GM18520 (cell line): ENCODE measurements at regions not wholly inside any gene's neighbourhood (a gene's known extent, or its start where the extent isn't known, plus 50 kb on each side); places are given as distances from the start of the nearest gene placed in this dataset.

ENCODE experiments used
- ATAC-seq: cut with Tn5 transposase; IDR thresholded peaks from one replicate; pipeline ENCODE4 v1.9.1; 2021; ENCODE audit not compliant: unreplicated experiment

DNA sequence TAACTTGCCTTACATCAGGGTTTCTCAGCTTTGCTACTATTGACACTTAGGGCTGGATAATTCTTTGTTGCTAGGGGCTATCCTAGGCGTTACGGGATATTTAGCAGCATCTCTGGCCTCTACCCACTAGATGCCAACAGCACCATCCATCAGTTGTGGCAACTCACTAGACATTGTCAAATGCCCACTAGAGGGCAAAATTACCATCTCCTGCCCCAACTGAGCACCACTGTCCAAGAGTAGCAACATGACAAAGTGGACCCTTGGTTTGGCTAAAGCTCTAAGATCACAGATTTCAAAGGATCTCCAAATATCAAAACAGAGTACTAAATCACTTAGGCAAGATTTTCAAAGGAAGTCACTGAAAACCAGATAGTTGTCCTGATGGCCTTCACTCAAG, 251.7 kb upstream of the TBX3 start:
- no peak for ATAC-seq

DNA sequence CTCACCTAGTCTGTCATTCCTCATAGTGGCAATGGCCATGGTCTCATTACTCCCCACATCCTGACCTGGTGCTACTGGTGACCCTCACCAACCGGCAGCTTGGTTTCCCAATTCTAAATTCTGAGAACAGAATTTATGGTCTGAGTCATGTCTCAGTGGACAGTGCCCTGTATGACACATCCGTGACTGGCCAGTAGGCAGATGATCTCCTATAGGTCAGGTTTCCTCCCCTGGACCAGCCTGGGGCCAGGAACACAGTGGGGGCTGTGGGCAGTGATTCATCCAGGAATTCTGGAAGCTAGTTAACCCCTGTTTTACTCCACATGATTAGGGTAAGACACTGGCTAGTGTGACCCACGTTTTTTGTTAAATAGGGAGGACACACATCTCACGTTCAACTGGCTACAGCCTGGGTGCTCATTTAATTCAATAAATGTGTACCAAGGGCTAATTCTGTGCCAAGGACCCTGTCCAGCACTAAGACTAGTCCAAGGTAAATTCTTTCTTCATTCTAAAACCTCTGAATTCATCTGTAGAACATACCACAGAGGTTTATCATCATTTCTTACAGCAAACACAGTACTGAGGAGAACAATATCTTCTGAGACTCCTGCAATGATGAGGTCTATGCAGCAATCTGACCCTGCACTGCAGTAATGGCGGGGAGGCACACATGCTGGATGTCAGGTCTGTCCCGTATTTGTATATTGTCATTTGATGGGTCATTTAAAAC, 249.6 kb upstream of the TBX3 start:
- ATAC-seq = no peak

DNA sequence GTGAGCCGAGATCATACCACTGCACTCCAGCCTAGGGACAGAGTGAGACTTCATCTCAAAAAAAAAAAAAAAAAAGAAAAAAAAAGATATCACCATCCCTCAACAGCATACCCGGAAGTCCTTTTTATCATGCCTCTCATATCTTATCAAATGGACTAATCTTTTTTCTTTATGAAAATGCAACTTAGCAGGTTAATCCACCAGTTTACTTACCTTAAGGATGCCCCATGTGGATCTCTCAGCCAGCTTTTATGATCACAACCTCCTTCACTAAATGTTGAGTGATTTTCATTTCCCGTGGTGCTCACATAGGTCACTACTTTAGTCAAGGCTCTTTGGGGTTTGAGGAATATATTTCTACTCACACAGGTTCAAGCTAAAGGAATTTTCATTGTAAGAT, 248.8 kb upstream of the TBX3 start:
- no peak for ATAC-seq

DNA sequence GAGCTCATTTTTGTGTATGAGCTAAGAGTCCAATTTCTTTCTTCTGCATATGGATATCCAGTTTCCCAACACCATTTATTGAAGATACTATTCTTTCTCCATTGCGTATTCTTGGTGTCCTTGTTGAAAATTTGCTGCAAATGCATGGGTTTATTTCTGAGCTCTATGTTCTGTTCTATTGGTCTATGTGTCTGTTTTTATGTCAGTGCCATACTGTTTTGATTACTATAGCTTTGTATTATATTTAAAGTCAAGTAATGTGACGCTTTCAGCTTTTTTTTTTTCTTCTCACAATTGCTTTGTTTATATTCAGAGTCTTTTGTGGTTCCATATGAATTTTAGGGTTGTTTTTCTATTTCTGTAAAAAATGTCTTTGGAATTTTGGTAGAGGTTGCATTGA, 247.1 kb upstream of the TBX3 start:
- ATAC-seq = no peak

DNA sequence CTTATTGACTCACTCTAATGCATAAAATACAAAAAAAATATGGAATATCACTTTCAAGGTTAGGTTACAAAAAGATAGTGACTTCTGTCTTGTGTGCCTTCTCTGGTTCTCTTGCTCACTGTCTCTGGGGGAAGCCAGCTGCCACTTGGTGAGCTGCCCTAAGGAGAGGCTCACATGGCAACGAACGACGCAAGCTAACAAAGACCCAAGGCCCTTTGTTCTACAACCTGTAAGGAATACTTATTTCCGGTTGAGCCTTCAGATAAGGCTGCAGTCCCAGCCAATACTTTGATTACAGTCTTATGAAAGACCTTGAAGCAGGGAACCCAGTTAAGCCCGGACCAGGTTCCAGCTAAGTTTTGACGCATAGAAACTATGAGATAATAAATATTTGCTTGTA, 242.4 kb upstream of the TBX3 start:
- no peak for ATAC-seq

DNA sequence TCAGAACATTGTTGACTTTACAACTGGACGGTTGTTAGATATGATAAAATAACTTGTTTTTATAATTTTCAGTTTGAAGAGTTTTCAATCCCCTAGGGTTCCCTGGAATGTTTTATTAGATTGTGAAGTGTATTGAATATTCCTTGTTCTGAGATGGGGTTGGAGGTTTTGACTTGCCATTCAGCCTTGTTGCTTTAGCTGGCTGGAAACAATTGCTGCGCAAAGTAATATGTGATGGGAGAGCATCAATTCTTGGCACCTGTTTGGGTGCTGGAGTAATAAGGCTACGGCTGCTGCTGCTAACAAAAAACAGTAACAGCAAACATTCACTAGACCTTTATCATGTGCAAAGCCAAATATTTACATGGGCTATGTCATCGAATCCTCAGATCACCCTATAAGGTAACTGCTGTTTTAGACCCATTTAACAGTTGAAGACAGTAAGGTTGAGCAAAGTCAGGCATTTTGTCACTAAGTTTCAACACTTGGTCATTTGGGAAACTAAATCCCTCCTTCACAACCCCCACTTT, 241.0 kb upstream of the TBX3 start:
- ATAC-seq = no peak

DNA sequence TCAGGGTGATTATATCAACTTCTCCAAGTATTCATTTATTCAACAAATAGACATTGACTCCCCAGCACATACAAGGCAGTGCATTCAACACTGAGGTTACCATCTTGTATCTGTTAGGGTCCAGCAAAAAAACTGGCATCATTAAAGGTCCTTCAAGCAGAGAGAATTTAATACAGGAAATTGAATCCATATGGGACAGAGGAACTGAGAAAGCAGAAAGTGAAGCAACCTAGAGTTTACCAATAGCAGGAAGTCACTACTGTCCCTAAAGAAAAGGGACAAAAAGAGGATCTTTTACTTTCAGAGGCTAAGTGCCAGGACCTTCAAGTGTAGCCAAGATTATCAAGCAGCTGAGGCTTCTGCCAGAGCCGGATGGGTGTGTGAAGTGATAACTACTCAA, 237.8 kb upstream of the TBX3 start:
- no peak for ATAC-seq

DNA sequence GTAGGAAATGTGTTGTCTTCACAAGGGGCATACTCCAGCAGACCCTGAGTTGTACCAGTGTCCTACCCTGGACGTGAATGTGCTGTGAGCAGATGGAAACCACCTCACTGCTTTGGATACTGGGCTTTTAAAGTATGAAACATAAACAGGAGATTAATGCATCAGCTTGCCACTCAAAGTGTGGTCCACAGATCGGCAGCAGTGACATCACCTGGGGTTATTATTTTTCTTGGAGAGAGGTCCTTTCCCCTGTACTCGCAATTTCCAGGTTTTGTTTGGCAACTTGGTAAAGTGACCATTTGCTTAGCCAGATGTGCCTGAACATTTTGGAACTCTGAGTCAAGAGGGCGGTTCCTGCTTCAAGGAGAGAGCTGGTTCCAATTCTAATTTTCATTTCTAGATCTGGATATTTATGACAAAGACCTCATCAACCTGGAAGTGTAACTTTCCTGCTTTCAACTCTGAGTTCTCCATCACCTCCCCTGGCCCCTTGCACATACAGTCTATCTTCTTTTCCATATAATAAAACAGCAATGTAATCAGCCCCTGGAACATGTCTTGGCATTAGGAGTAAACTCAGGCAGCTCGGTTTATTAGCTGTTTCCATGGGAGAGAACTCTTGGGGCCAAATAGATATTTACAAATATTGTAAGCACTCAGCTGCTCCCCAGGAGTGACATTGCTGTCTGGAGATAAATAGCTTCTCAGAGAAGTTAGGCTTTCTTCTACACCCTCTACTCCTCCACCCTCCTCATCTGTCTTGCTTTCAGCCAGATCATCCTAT, 237.0 kb upstream of the TBX3 start:
- no peak for ATAC-seq

DNA sequence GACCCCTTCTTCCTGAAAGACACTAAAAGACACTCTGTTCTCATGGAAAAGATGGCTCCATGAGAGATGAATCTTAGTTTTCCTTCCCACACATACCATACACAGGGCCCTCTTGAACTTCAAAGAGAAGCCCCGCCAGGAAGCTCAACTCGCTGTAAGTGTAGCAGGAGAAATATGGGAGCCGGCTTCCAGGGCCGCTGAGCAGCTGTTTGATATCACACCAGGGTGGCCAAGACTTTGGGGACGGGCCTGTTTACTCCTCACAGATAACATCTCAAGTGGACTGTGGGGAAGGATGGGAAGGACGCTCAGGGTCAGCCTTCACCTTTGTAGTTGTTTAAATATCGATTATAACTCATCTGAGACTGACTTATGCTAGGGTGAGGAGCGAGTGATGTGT, 235.5 kb upstream of the TBX3 start:
- ATAC-seq = no peak

DNA sequence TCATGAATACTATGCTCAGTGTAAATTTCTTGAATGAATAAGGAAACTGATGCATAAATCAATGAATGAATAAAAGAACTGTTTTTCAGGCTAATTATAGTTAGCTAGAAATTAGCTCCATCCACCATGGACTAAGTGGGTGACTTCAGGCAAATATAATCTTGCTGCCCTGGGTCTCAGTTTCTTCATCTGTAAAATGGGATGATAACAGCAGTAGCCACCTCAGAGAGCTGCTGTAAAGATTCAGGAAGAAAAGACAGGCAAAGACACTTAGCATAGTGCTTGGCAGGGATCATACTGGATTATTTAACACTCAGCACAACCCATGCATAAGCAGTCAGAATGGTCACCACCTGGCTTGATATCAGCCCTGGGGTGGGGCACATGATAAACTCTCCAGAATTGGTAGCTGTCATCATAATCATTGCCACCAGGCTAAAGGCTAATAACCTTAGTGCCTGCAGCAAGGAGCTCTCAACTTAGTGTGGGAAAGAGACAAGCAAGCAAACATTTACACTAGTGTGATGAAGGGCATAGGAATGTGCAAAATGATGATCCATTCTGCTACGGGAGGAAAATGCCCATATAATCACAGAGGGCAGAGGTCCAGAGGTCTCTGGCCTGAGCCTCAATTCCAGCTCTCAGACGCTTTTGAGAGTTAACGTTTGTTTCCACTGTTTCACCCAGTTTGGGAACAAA, 234.7 kb upstream of the TBX3 start:
- no peak for ATAC-seq

DNA sequence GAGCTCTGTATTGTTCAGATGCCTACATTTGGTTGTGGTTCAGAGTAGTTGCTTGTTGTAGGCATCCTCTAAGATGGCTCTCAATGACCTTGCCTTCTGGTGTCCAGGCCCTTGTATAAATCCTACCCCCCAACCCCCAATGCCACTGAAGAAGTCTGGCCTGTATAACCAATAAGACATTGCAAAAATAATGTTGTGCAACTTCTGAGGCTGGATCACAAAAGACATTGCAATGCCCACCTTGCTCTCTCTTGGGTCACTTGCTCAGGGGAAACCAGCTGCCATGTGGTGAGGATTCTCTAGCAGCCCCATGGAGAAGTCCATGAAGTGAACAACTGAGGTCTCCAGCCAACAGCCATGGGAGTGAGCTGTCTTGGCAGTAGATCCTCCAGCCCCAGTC, 234.0 kb upstream of the TBX3 start:
- ATAC-seq = no peak

DNA sequence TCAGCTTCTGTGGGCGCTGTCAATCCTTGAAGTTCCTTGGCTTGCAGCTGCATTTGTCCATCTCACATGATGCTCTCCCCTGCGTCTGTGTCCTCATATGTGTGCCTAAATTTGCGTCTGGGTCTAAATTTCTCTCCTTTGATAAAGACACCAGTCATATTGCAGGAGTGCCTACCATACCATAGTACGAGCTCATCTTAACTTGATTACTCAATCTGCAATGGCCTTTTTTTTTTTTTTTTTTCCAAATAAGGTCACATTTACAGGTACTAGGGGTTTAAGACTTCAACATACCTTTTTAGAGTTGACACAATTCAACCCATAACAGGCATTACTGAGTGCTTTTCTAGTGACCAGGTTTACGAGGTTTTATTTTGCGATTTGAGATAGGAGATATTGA, 233.3 kb upstream of the TBX3 start:
- no peak for ATAC-seq

DNA sequence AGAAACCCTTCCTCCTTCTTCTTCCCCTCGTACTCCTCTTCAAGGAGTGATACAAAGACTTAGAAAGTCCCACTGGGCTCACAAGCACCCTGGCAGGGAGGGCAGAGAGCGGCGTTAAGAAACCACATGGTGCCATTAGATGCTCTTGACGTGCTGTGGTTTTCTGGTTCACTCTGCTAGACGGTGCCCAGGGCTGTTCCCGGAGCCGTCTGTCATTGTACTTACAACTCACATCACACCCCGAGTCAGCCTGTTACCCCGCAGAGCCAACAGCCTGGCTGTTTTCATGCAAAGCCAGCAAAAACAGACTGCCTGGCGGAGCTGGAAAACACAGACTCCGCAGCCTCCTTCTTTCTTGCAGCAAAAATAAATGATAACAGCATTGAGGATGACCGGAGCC, 232.6 kb upstream of the TBX3 start:
- no peak for ATAC-seq

DNA sequence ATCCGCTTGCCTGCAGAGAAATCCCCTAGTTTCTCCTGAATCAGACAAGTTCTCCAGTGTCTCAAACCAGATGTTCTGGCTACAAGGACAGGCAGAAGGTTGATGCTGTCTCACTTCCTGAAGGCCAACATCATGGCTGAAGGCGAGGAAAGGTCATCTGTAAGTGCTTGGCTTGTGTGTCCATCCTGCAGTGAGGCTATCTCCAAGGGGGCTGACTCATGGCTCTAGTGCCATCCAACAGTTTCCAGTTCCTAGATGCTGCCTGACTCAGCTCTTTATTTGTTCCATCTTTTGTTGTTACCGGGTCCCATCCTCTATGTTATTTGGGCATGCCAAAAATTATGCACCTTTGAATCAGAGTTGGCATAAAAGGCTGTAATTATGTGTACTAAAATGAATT, 232.1 kb upstream of the TBX3 start:
- no peak for ATAC-seq

DNA sequence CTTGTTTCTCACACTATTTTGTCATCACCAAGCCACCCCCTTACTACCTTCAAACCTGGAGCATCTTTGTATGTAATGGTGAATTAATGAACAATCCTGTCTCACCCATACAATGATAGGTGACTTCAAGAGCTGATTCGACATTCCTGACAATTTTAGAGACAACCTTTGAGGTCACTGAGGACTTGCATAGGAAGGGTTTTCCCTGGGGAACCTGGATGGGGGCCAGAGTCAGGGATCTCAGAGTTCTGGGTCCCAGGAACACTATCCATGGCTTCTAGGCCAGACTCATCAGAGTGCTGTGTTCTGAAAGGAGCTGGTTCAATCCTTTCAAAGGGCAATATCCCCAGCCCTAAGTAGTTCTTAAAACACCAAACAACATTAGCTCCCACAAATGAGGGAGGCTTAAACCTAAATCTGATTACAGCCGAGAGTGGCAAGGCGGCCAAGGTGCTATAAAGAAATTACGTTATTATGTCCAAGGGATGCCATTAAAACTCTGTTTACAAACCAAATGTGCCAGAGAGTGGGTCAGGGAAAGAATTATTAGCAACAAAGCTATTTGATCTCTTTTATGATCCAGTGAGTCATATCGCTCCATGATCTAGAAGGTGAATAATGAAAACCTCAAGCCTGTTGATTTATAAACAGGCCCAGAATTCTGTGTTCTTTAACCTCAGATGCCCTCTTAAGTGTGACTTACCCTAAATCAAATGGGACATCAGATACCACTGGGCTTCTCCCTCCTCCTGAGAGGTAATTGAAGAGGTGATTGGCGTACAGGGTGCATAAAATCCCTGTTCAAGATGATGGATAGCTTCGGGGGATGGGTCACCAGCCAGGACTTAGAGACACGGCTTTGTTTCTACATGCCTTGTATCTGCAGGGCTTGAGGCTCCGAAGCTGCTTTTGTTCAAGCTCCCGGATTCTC, 230.2 kb upstream of the TBX3 start:
- ATAC-seq = no peak

DNA sequence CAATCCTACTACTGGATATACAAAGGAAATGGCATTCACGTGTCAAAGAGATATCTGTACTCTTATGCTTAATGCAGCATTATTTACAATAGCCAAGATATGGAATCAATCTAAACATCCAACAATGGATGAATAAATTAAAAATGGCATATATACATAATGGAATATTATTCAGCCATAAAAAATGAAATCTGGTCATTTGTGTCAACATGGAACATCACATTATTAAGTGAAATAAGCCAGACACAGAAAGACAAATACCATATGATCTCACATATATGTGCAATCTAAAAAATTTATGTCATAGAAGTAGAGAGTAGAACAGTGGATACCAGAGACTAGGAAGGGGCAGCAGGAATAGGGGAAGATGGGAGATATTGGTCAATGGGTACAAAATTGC, 228.8 kb upstream of the TBX3 start:
- ATAC-seq = no peak

DNA sequence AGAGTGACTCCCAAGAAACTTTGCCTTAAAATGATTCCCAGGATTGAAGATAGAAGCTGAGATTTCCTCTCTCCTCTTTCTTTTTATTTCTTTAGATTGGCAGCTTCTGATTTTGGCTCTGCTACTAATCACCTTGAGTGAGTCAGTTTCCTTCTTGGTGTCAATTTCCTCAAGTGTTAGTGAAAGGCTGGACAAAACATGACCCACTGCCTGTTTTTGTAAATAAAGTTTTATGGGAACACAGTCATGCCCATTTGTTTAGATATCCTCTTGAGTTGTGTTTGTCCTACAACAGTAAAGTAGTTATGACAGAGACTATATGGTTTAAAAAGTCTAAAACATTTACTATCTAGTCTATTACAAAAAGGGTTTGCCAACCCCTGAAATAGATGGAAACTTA, 227.2 kb upstream of the TBX3 start:
- ATAC-seq = no peak

DNA sequence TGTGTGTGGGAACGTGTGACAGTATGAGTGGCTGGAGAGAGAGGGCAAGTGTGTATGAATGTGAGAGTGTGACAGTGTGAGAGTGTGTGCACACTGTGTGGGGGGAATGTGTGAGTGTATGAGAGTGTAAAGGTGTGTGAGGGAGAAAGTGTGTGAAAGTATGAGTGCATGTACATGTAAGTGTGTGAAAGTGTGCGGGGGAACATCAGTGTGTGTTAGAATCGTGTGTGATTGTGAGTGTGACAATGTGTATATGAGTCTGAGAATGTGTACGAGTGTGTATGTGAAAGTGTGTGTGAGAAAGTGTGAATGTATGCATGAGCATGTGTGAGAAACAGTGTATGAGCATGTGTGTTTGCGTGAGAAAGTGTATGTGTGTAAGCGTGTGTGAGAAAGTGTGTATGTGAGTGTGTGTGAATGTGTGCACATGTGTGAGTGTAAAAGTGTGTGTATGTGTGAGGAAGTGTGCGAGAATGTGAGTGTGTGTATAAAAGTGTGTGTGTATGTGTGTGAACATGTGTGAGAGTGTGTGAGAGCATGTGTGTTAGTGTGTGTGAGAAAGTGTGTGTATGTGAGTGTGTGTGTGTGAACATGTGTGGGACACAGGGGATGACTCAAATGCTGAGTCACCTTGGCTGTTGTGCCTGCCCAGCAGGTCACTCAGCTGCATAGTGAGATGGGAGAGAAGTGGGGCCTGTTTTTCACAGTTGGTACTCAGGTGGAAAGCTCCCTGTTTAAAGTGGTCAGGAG, 220.5 kb upstream of the TBX3 start:
- no peak for ATAC-seq

DNA sequence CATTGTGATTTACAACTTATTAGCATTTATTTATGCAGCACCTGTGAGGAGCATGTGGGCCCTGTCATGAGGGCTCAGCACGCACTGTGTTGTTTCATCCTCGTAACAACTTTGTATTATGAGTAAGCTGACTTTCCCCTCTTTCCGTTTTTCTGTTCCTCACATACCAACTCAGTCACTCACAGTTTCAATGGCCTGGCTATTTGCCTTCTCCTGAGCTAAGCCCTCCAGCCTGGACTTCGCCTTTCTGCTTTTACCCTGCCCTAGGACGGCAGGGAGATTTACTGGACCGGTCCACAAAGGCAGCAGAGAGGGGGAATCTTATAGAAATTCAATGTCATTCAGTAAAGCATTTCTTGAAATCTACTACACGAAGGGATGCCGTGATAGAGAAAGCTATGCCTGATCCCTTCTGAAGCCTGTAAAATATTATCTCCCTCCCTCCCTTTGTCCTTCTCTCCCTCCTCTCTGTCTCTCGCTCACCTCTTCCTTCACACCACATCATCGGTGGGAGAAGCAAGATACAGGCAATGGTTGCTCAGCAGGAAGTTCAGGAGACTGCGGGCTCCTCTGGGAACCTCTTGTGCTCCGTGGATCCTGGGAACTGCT, 219.2 kb upstream of the TBX3 start:
- no peak for ATAC-seq

DNA sequence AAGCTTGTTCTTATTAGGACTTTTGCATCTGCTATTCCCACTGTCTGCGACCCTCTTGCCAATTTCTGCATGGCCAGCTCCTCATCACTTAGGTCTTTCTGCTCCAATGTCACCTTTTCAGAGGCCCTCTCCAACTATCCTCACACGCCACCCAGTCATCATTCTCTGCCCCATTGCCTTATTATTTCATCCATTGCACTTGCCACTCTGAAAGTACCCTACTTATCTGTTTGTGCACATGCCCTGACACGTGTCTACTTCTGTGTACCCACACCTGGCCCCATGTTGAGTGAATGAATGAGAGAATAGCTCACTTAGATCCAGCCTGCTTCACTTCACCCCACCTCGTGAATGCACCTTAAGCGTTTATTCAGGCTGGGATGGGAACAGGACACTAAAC, 218.7 kb upstream of the TBX3 start:
- ATAC-seq = no peak
